Stimulated activated CD8-positive, alpha-beta memory T cell treated with anti-CD3 and anti-CD28 coated beads, Interleukin-7, amount 100 ng/mL, for 4 hours (primary cell): ENCODE measurements at regions not wholly inside any gene's neighbourhood (a gene's known extent, or its start where the extent isn't known, plus 50 kb on each side); places are given as distances from the start of the nearest gene placed in this dataset.
"Not testable (repeated sequence)": the region's sequence is repeated elsewhere in the genome, so short reads cannot be mapped to it uniquely, and the experiment has no call there.

ENCODE experiments used
- DNase-seq, 2 donors: peaks; one replicate each; pipeline ENCODE4 v3.0.0-alpha.2; 2020; ENCODE audit warnings: low read depth in 2 of 2

- DNase-seq: no peak
Measured at GRCh38 chr2:109049022-109049421, 60.0 kb upstream of the EDAR start.

DNA sequence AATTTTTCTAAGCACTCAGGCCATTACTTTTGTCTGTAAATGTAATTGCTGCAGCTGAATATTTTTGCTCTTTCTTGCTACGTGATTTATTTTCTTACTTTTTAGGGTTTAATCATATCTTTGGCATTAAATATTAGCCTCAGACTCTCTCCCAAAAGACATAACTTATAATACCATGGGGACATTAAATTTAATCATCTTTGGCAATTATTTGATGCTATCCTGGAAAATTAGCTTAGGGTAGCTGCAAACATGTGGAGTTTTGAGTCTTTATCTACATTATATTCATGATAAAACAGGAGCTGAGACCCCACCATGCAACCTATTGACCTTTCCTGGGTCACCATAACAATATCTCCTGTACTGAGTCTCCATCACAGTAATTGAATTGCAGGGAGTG is 59.1 kb upstream of the EDAR start:
- no peak for DNase-seq

- not testable (repeated sequence) for DNase-seq
Measured at GRCh38 chr2:109047569-109047968, 58.5 kb upstream of the EDAR start.

- DNase-seq: no peak
Measured at GRCh38 chr2:109046925-109047508, 58.0 kb upstream of the EDAR start.

DNA sequence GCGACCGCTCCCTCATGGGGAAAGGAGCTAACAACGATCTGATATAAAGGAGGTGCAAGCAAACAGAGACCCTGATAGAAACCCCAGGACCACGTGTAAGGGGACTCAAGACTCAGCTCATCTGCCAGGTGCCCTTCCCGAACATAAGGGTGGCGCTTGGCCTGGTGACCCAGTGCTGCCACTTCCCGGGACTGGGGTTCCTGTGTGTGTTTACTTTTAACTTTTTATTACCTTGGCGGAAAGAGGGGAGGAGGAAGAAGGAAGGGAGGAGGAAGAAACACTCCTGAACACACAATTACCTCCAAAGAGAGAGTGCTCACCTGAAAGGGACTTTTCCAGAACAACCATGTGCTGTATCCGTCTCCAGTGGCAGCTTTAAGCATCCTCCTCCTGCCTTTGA is 56.5 kb upstream of the EDAR start:
- no peak for DNase-seq

- no peak for DNase-seq
Measured at GRCh38 chr2:109038992-109039391, 50.0 kb upstream of the EDAR start.
